ENCODE measurements at regions not wholly inside any gene's neighbourhood (a gene's known extent, or its start where the extent isn't known, plus 50 kb on each side); places are given as distances from the start of the nearest gene placed in this dataset.

DNA sequence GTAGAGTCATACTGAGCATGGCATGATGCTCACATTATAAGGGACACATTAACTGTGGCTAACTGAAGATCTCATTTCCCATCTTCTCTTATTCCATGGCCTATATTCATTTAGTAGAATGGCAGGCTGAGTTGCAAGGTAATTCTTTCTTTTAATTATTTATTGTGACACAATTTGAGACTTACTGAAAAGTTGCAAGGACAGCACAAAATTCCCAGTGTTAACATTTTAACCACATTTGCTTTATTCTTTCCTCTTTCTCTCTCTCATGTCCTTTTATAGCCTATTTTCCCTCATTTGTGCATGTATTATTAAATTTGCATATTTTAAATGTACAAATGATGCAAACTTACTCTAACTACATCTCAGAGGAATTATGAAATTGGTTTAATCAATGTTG, 366.1 kb upstream of the RPS23 start:
- no peaks in the 10 kb centered on the region for H3K79me2 ChIP-seq (ENCODE audit: insufficient read depth, low read length)
- no peak overlapping the region for H2AFZ ChIP-seq (ENCODE audit: low read length)
- TF ChIP-seq, protein P1, sequence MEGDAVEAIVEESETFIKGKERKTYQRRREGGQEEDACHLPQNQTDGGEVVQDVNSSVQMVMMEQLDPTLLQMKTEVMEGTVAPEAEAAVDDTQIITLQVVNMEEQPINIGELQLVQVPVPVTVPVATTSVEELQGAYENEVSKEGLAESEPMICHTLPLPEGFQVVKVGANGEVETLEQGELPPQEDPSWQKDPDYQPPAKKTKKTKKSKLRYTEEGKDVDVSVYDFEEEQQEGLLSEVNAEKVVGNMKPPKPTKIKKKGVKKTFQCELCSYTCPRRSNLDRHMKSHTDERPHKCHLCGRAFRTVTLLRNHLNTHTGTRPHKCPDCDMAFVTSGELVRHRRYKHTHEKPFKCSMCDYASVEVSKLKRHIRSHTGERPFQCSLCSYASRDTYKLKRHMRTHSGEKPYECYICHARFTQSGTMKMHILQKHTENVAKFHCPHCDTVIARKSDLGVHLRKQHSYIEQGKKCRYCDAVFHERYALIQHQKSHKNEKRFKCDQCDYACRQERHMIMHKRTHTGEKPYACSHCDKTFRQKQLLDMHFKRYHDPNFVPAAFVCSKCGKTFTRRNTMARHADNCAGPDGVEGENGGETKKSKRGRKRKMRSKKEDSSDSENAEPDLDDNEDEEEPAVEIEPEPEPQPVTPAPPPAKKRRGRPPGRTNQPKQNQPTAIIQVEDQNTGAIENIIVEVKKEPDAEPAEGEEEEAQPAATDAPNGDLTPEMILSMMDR (conservative IDR thresholded peaks at IDR 0.05; ENCODE audit: low read length), result no peak
- TF ChIP-seq EZH2phosphoT487 (IDR thresholded peaks at IDR 0.05; ENCODE audit: borderline replicate concordance), result no peak
- no peaks in the 10 kb centered on the region for H4K20me1 ChIP-seq (ENCODE audit: insufficient read depth, low read length, poor library complexity, severe bottlenecking)
- no peaks in the 10 kb centered on the region for H3K36me3 ChIP-seq (ENCODE audit: insufficient read depth, low read length)
- no peak overlapping the region for H3K4me3 ChIP-seq (ENCODE audit: low read length, poor library complexity, severe bottlenecking)
- no peak overlapping the region for H3K4me2 ChIP-seq (ENCODE audit: low read depth, low read length, poor library complexity, severe bottlenecking)
- no peaks in the 10 kb centered on the region for H3K9me3 ChIP-seq (ENCODE audit: insufficient read depth, low read depth, low read length)
- H3K27me3 ChIP-seq (ENCODE audit: insufficient read depth, low read length, poor library complexity, severe bottlenecking), result no peaks in the 10 kb centered on the region
- H3F3A ChIP-seq (ENCODE audit: low read depth), result no peaks in the 10 kb centered on the region
- peaks cover 14% of the 10 kb centered on the region for H3K4me1 ChIP-seq (ENCODE audit: insufficient read depth, low read length, poor library complexity, severe bottlenecking)
- H3K9me2 ChIP-seq (replicated peaks; ENCODE audit: low read depth, low read length), result no peaks in the 10 kb centered on the region
- H3K9ac ChIP-seq (ENCODE audit: low read depth, low read length, poor library complexity, severe bottlenecking), result no peak overlapping the region

DNA sequence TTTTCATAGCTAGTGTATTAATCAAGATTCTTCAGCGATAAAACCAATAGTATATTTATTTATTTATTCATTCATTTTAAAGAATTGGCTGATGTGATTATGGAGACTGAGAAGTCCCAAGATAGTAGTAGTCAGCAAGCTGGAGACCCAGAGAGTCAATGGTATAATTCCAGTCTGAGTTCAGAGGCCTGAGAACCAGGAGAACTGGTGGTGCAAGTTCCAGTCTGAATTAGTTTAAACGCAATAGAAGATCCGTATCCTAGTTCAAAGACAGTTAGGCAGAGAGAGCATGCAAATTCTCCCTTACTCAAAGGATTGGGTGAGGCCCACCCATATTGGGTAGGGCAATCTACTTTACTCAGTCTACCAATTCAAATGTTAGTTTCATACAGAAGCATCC, 364.2 kb upstream of the RPS23 start:
- no peak overlapping the region for H3K9ac ChIP-seq (ENCODE audit: low read depth, low read length, poor library complexity, severe bottlenecking)
- no peak overlapping the region for H3K4me3 ChIP-seq (ENCODE audit: low read length, poor library complexity, severe bottlenecking)
- TF ChIP-seq, protein P1 (conservative IDR thresholded peaks at IDR 0.05; ENCODE audit: low read length), result no peak
- no peak for TF ChIP-seq EZH2phosphoT487 (IDR thresholded peaks at IDR 0.05; ENCODE audit: borderline replicate concordance)
- H2AFZ ChIP-seq (ENCODE audit: low read length), result no peak overlapping the region
- no peaks in the 10 kb centered on the region for H3K9me3 ChIP-seq (ENCODE audit: insufficient read depth, low read depth, low read length)
- H3K27me3 ChIP-seq (ENCODE audit: insufficient read depth, low read length, poor library complexity, severe bottlenecking), result no peaks in the 10 kb centered on the region
- no peaks in the 10 kb centered on the region for H3F3A ChIP-seq (ENCODE audit: low read depth)
- no peaks in the 10 kb centered on the region for H3K9me2 ChIP-seq (replicated peaks; ENCODE audit: low read depth, low read length)
- no peaks in the 10 kb centered on the region for H3K36me3 ChIP-seq (ENCODE audit: insufficient read depth, low read length)
- H3K4me1 ChIP-seq (ENCODE audit: insufficient read depth, low read length, poor library complexity, severe bottlenecking), result peaks cover 22% of the 10 kb centered on the region
- no peaks in the 10 kb centered on the region for H4K20me1 ChIP-seq (ENCODE audit: insufficient read depth, low read length, poor library complexity, severe bottlenecking)
- no peak overlapping the region for H3K4me2 ChIP-seq (ENCODE audit: low read depth, low read length, poor library complexity, severe bottlenecking)
- H3K79me2 ChIP-seq (ENCODE audit: insufficient read depth, low read length), result no peaks in the 10 kb centered on the region

DNA sequence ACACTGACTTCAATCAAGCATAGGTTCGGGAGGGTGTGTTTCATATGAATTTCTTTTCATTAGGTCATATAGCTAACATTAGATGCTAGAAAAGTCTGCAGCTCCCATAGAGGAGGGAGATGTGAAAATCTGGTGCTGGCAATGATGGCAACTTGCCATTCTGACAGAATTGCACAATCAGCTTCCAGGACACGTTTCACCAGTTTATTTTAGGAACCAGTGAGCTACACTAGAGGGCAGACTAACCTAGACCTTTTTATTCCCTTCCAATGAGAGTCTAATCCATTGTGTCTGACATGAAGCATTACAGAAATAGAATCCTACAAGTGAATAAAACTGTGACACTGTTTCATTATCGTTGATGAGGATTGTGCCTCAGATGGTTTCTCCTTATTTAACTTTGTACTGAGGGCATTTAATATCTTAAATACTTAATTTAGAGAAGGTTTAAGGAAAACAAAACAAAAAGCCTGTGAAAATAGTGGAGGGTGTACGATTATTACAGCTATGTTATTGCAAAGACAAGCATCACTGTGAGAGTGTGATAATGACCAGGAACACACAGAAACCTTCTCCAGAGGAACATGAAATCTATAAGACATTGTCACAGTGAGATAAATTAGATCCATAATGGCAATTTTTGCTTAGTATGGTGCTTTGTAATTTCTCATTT, 363.3 kb upstream of the RPS23 start:
- no peaks in the 10 kb centered on the region for H3K27me3 ChIP-seq (ENCODE audit: insufficient read depth, low read length, poor library complexity, severe bottlenecking)
- no peaks in the 10 kb centered on the region for H3K9me3 ChIP-seq (ENCODE audit: insufficient read depth, low read depth, low read length)
- H3K36me3 ChIP-seq (ENCODE audit: insufficient read depth, low read length), result no peaks in the 10 kb centered on the region
- no peaks in the 10 kb centered on the region for H4K20me1 ChIP-seq (ENCODE audit: insufficient read depth, low read length, poor library complexity, severe bottlenecking)
- no peaks in the 10 kb centered on the region for H3K79me2 ChIP-seq (ENCODE audit: insufficient read depth, low read length)
- peaks cover 22% of the 10 kb centered on the region for H3K4me1 ChIP-seq (ENCODE audit: insufficient read depth, low read length, poor library complexity, severe bottlenecking)
- H3K4me2 ChIP-seq (ENCODE audit: low read depth, low read length, poor library complexity, severe bottlenecking), result no peak overlapping the region
- no peaks in the 10 kb centered on the region for H3K9me2 ChIP-seq (replicated peaks; ENCODE audit: low read depth, low read length)
- no peaks in the 10 kb centered on the region for H3F3A ChIP-seq (ENCODE audit: low read depth)
- 0 out of 2 replicates have a peak overlapping the region, but pooled peaks have one; percentile 13 for H2AFZ ChIP-seq (ENCODE audit: low read length)
- H3K4me3 ChIP-seq (ENCODE audit: low read length, poor library complexity, severe bottlenecking), result no peak overlapping the region
- TF ChIP-seq, protein P1 (conservative IDR thresholded peaks at IDR 0.05; ENCODE audit: low read length), result peak; percentile 87
- TF ChIP-seq EZH2phosphoT487 (IDR thresholded peaks at IDR 0.05; ENCODE audit: borderline replicate concordance), result no peak
- H3K9ac ChIP-seq (ENCODE audit: low read depth, low read length, poor library complexity, severe bottlenecking), result no peak overlapping the region

All from Loucy (cell line).